AG09319 (cell line): ENCODE measurements at regions not wholly inside any gene's neighbourhood (a gene's known extent, or its start where the extent isn't known, plus 50 kb on each side); places are given as distances from the start of the nearest gene placed in this dataset.
A peak's percentile ranks its signal among the peaks of the same experiment; 100 is the strongest.
"Not testable (repeated sequence)": the region's sequence is repeated elsewhere in the genome, so short reads cannot be mapped to it uniquely, and the experiment has no call there.

Experiments used
- DNase-seq: peaks from one replicate; pipeline ENCODE4 v3.0.0-alpha.2; 2010; ENCODE audit warnings: low read depth; ENCODE audit errors: extremely low read depth
- CTCF ChIP-seq: IDR thresholded peaks from 2 replicates; pipeline ENCODE4 v1.5.1; 2011; ENCODE audit warnings: low read depth, mild to moderate bottlenecking, inconsistent platforms, low read length, moderate library complexity

- DNase-seq = no peak
- no peak for TF ChIP-seq CTCF
Observed at GRCh38 chr2:234386971-234387370, 109.9 kb downstream of the ARL4C start.

- no peak for TF ChIP-seq CTCF
Observed at GRCh38 chr2:234382131-234382530, 114.8 kb downstream of the ARL4C start.

GRCh38 chr2:234378958-234379357, 117.9 kb downstream of the ARL4C start:
- DNase-seq = not testable (repeated sequence)

More at GRCh38 chr2:234382131-234382530, 114.8 kb downstream of the ARL4C start:
- no peak for DNase-seq

GRCh38 chr2:234378440-234378839, 118.4 kb downstream of the ARL4C start:
- TF ChIP-seq CTCF = no peak
- no peak for DNase-seq

- TF ChIP-seq CTCF = no peak
- DNase-seq = peak; percentile 38
Observed at GRCh38 chr2:234377761-234378391, 119.0 kb downstream of the ARL4C start.

GRCh38 chr2:234376229-234376628, 120.7 kb downstream of the ARL4C start:
- no peak for DNase-seq
- no peak for TF ChIP-seq CTCF

- no peak for TF ChIP-seq CTCF
- DNase-seq = no peak
Observed at GRCh38 chr2:234375176-234375880, 121.6 kb downstream of the ARL4C start.
